SK-N-SH treated with all-trans-retinoic acid at 6 μM for 48 hours (cell line): ENCODE measurements at regions not wholly inside any gene's neighbourhood (a gene's known extent, or its start where the extent isn't known, plus 50 kb on each side); places are given as distances from the start of the nearest gene placed in this dataset.

Source experiments
- ARNTL ChIP-seq: fragments of 450-650 bp; formaldehyde crosslinking; IDR thresholded peaks from 2 replicates; pipeline ENCODE4 v1.5.0; 2020; ENCODE audit warnings: low read depth, mild to moderate bottlenecking, moderate library complexity, borderline replicate concordance
- ESRRG ChIP-seq: fragments of 250-450 bp; sonication (Bioruptor Pico); IDR thresholded peaks from 2 replicates; pipeline ENCODE4 v1.6.1; 2021; ENCODE audit warnings: mild to moderate bottlenecking
- GLIS3 ChIP-seq: fragments of 250-450 bp; sonication (Bioruptor Pico); IDR thresholded peaks from 2 replicates; pipeline ENCODE4 v1.5.0; 2020; ENCODE audit warnings: mild to moderate bottlenecking, moderate library complexity
- ISL1 ChIP-seq: fragments of 250-450 bp; sonication (Bioruptor Pico); IDR thresholded peaks from 2 replicates; pipeline ENCODE4 v2.1.2; 2022; ENCODE audit warnings: mild to moderate bottlenecking, moderate library complexity
- OSR1 ChIP-seq: fragments of 250-450 bp; sonication (Bioruptor Pico); IDR thresholded peaks from 2 replicates; pipeline ENCODE4 v1.8.0; 2022; ENCODE audit warnings: moderate library complexity, mild to moderate bottlenecking, inconsistent platforms
- TCF4 ChIP-seq: fragments of 250-450 bp; sonication (Bioruptor Pico); IDR thresholded peaks from 2 replicates; pipeline ENCODE4 v1.8.0; 2021; ENCODE audit warnings: mild to moderate bottlenecking, moderate library complexity, borderline replicate concordance
- TOX ChIP-seq: fragments of 250-450 bp; sonication (Bioruptor Pico); IDR thresholded peaks from 2 replicates; pipeline ENCODE4 v1.8.0; 2021; ENCODE audit warnings: mild to moderate bottlenecking, moderate library complexity, borderline replicate concordance
- ZC3H10 ChIP-seq: fragments of 250-450 bp; sonication (Bioruptor Pico); IDR thresholded peaks from 2 replicates; pipeline ENCODE4 v1.5.1; 2021; ENCODE audit warnings: mild to moderate bottlenecking, moderate library complexity
- ZFP3 ChIP-seq: fragments of 250-450 bp; sonication (Bioruptor Pico); IDR thresholded peaks from 2 replicates; pipeline ENCODE4 v1.5.0; 2020; ENCODE audit warnings: mild to moderate bottlenecking, moderate library complexity
- ZFP30 ChIP-seq: fragments of 450-650 bp; formaldehyde crosslinking; IDR thresholded peaks from 2 replicates; pipeline ENCODE4 v1.5.0; 2022; ENCODE audit warnings: mild to moderate bottlenecking, moderate library complexity
- ZNF565 ChIP-seq: fragments of 450-650 bp; formaldehyde crosslinking; conservative IDR thresholded peaks from 2 replicates; pipeline ENCODE4 v1.5.0; 2020; ENCODE audit warnings: low read depth, mild to moderate bottlenecking, moderate library complexity
- TF ChIP-seq, protein P1 (sequence below): fragments of 250-450 bp; sonication (Bioruptor Pico); IDR thresholded peaks from 2 replicates; pipeline ENCODE4 v1.5.1; 2021; ENCODE audit warnings: mild to moderate bottlenecking, moderate library complexity
- TF ChIP-seq, protein P2 (sequence below): fragments of 250-450 bp; sonication (Bioruptor Pico); IDR thresholded peaks from 2 replicates; pipeline ENCODE4 v1.5.1; 2020; ENCODE audit warnings: low read depth, mild to moderate bottlenecking, moderate library complexity
- TF ChIP-seq, protein P3 (sequence below): fragments of 250-450 bp; sonication (Bioruptor Pico); IDR thresholded peaks from 2 replicates; pipeline ENCODE4 v1.8.0; 2020; ENCODE audit warnings: mild to moderate bottlenecking, moderate library complexity, borderline replicate concordance

DNA sequence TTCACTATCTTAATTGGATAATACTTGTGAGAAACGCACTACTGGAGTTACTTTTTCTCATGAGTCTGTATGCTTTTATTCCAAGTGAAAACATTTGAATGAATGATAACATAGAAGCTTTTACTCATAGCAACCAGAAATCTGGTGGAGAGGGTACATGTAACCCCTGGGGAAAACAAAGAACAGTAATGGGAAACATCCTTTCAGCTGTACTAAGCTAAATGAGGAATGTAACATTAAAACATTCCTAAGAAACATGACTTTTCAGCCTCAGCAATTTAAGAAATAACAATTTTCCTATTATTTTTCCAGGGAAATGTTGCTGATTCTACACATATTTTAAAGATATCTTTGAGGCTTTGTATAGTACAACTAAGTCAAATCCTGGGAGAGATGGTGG is 97.2 kb upstream of the CEP126 start:
- TF ChIP-seq TOX (CRISPR knock-in tag) (no peak), ARNTL (CRISPR knock-in tag) (no peak), GLIS3 (CRISPR knock-in tag) (no peak), ZC3H10 (no peak), ISL1 (no peak), ZNF565 (CRISPR knock-in tag) (no peak), OSR1 (CRISPR knock-in tag) (no peak), ZFP3 (CRISPR knock-in tag) (no peak), TCF4 (CRISPR knock-in tag) (no peak), ESRRG (CRISPR knock-in tag) (no peak), ZFP30 (CRISPR knock-in tag) (no peak)
- TF ChIP-seq, protein P1, sequence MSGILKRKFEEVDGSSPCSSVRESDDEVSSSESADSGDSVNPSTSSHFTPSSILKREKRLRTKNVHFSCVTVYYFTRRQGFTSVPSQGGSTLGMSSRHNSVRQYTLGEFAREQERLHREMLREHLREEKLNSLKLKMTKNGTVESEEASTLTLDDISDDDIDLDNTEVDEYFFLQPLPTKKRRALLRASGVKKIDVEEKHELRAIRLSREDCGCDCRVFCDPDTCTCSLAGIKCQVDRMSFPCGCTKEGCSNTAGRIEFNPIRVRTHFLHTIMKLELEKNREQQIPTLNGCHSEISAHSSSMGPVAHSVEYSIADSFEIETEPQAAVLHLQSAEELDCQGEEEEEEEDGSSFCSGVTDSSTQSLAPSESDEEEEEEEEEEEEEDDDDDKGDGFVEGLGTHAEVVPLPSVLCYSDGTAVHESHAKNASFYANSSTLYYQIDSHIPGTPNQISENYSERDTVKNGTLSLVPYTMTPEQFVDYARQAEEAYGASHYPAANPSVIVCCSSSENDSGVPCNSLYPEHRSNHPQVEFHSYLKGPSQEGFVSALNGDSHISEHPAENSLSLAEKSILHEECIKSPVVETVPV = no peak
- TF ChIP-seq, protein P2, sequence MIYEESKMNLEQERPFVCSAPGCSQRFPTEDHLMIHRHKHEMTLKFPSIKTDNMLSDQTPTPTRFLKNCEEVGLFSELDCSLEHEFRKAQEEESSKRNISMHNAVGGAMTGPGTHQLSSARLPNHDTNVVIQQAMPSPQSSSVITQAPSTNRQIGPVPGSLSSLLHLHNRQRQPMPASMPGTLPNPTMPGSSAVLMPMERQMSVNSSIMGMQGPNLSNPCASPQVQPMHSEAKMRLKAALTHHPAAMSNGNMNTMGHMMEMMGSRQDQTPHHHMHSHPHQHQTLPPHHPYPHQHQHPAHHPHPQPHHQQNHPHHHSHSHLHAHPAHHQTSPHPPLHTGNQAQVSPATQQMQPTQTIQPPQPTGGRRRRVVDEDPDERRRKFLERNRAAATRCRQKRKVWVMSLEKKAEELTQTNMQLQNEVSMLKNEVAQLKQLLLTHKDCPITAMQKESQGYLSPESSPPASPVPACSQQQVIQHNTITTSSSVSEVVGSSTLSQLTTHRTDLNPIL (CRISPR knock-in tag) = no peak
- TF ChIP-seq, protein P3, sequence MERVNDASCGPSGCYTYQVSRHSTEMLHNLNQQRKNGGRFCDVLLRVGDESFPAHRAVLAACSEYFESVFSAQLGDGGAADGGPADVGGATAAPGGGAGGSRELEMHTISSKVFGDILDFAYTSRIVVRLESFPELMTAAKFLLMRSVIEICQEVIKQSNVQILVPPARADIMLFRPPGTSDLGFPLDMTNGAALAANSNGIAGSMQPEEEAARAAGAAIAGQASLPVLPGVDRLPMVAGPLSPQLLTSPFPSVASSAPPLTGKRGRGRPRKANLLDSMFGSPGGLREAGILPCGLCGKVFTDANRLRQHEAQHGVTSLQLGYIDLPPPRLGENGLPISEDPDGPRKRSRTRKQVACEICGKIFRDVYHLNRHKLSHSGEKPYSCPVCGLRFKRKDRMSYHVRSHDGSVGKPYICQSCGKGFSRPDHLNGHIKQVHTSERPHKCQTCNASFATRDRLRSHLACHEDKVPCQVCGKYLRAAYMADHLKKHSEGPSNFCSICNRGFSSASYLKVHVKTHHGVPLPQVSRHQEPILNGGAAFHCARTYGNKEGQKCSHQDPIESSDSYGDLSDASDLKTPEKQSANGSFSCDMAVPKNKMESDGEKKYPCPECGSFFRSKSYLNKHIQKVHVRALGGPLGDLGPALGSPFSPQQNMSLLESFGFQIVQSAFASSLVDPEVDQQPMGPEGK (CRISPR knock-in tag) = no peak
